HEK293T (cell line): ENCODE measurements at regions not wholly inside any gene's neighbourhood (a gene's known extent, or its start where the extent isn't known, plus 50 kb on each side); places are given as distances from the start of the nearest gene placed in this dataset.

Experiments used
- BHLHE40 ChIP-seq: fragments of 450-650 bp; IDR thresholded peaks from 2 replicates; pipeline ENCODE4 v1.6.1; 2016; ENCODE audit warnings: mild to moderate bottlenecking, moderate library complexity, borderline replicate concordance
- ELF4 ChIP-seq: fragments of 450-650 bp; IDR thresholded peaks from 2 replicates; pipeline ENCODE4 v1.6.1; 2017; ENCODE audit warnings: antibody characterized with exemption
- FOXA1 ChIP-seq: fragments of 450-650 bp; IDR thresholded peaks from 2 replicates; pipeline ENCODE4 v1.6.1; 2016; ENCODE audit warnings: mild to moderate bottlenecking
- FOXK2 ChIP-seq: fragments of 450-650 bp; IDR thresholded peaks from 2 replicates; pipeline ENCODE4 v1.6.1; 2016; ENCODE audit warnings: mild to moderate bottlenecking
- FOXM1 ChIP-seq: fragments of 450-650 bp; IDR thresholded peaks from 2 replicates; pipeline ENCODE4 v1.6.1; 2017; ENCODE audit warnings: mild to moderate bottlenecking, borderline replicate concordance
- NFRKB ChIP-seq: fragments of 450-650 bp; IDR thresholded peaks from 2 replicates; pipeline ENCODE4 v1.6.1; 2016; ENCODE audit warnings: mild to moderate bottlenecking, moderate library complexity
- SUZ12 ChIP-seq: fragments of 450-650 bp; IDR thresholded peaks from 2 replicates; pipeline ENCODE4 v1.6.1; 2016; ENCODE audit warnings: mild to moderate bottlenecking
- TARDBP ChIP-seq: fragments of 450-650 bp; IDR thresholded peaks from 2 replicates; pipeline ENCODE4 v1.6.1; 2016
- ZNF384 ChIP-seq: fragments of 450-650 bp; IDR thresholded peaks from 2 replicates; pipeline ENCODE4 v1.6.1; 2016

DNA sequence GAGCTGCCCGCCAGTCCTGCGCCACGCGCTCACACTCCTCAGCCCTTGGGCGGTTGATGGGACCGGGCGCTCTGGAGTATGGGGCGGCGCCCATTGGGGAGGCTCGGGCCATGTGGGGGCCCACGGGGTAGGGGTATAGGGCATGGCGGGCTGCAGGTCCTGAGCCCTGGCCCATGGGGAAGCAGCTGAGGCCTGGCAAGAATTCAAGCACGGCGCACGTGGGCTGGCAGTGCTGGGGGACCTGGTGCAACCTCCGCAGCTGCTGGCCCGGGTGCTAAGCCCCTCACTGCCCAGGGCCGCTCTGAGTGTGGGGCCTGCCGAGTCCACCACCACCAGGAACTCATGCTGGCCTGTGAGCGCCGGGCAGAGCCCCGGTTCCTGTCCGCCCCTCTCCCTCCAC is 229.6 kb upstream of the ZNF608 start:
- TF ChIP-seq SUZ12 = no peak
- no peak for TF ChIP-seq FOXA1
- TF ChIP-seq FOXK2 = no peak
- no peak for TF ChIP-seq BHLHE40
- TF ChIP-seq TARDBP = no peak
- TF ChIP-seq NFRKB = no peak
- TF ChIP-seq ZNF384 = no peak
- TF ChIP-seq ELF4 = no peak
- no peak for TF ChIP-seq FOXM1
